Left cardiac atrium (tissue), 4 donors: ENCODE measurements at regions not wholly inside any gene's neighbourhood (a gene's known extent, or its start where the extent isn't known, plus 50 kb on each side); places are given as distances from the start of the nearest gene placed in this dataset.
A peak's percentile ranks its signal among the peaks of the same experiment; 100 is the strongest.

Experiments used
- ATAC-seq, 2 donors: fragments of 200-7000 bp; cut with Tn5 transposase; one replicate each; pipeline ENCODE4 v1.9.1; 2020; ENCODE audit warnings: mild to moderate bottlenecking in 2 of 2, moderate library complexity in 2 of 2
- DNase-seq: peaks from one replicate; pipeline ENCODE4 v3.0.0-alpha.2; 2020
- intact Hi-C, 2 donors: fragments of 100-400 bp; cut with DNase I; formaldehyde crosslinking; loops; one replicate each; pipeline versions ENCODE4 v1.14.1 to v1.15.1; 2022 to 2023
- donor health status: DM: no; HTN: yes; CAD: no.
- donor health status: DM: no; HTN: yes; CAD: no; lungs with severe emphysema.
- donor health status: DM: yes; HTN: yes; CAD: no.
- donor health status: Dilated cardiomyopathy.

DNA sequence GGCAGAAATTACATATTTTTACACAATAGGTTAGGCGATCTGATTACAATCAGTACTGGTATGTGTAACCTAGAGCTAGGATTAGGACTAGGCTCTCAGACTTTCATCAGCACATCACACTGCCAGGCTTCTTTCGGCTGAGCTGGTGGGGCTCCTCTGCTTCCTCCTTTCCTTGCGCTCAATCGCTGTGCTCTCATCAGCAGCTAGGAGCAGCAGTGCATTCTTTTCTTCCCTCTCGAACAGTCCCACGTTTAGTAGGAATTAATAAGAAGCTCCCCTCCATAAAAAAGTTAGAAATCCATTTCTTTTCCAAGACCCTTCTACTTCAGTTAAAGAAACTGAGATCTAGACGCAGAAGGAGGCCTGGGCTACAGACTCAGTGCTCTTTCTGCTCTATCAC lies 350.4 kb downstream of the SPRY1 start:
- no peak for ATAC-seq
- DNase-seq = no peak
- intact Hi-C loops = no loop called here

DNA sequence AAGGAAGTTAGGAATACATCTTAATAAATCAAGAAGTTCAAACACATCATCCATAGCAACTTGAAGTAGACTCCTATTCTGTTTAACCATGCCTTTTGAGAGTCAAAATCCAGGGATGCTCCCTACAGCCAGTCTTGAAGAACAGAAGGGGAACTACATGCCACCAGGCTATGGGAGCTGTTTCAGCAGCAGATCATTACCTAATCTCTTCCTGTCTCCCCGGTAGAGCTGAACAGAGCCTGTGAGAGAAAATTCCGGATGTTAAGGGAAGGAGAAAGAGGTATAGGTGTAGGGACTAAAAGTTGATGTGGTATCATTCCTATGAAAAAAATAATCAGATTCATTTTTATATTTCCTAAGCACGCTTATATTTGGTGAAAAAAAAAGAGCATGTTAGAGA lies 352.2 kb downstream of the SPRY1 start:
- DNase-seq (no peak), ATAC-seq (no peak)
- intact Hi-C loops = no loop called here

DNA sequence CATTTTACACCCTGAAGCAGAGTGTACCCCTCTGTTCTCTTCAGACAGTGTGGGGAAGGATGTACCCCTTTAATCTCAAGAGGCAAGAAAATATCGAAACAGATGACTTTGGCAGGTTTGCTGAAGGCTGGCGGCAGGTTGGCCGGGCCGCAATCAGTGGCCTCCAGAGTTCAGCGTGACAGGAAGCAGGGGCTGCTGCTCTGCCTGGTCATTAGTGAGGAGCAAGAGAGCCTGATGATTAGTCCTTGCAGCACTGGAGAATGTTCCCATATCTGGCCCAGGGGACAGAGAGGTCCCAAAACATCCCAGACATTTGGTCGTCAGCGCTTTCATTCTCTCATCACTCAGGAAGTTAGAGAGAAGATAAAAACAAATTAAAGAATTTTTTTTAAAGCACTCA lies 352.8 kb downstream of the SPRY1 start:
- peak; percentile 53 to 88 for ATAC-seq
- intact Hi-C loops = no loop called here

DNA sequence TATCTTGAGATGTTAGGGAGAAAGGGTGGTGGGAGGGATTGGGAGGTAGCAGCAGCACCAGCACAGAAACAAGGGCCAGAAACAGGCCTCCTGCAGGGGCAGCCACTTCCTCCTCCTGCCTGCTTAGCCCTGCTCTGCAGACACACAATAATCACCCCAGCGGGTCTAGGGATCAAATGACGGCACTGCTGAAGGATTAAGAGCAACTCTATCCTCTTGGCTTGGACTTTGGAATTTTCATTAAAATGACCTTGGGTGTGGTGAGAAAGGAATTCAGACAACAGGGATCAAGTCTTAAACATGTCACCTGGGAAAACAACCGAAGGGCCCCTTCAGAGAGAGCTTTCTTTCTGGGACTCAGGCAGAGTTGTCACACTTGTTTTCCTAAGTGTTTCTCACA lies 353.4 kb downstream of the SPRY1 start:
- ATAC-seq (peak in 1 of 2 donors; percentile 28), DNase-seq (no peak)
- intact Hi-C loops = no loop called here

More for the DNA sequence above, 352.8 kb downstream of the SPRY1 start:
- DNase-seq = peak; percentile 45

DNA sequence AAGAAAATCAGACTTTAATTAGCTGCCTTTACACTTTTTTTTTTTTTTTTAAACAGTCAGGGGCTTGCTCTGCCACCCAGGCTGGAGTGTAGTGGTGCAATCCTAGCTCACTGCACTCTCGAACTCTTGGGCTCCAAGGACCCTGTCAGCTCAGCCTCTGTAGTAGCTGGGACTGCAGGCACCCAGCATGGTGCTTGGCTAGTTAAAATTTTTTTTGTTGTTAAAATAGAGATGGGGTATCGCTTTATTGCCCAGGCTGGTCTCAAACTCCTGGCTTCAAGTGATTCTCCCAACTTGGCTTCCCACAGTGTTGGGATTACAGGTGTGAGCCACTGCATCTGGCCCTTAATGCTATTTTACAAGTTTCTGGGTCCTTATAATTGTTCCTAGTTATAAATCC lies 359.1 kb downstream of the SPRY1 start:
- no peak for DNase-seq
- ATAC-seq = no peak
- intact Hi-C loops = no loop called here

DNA sequence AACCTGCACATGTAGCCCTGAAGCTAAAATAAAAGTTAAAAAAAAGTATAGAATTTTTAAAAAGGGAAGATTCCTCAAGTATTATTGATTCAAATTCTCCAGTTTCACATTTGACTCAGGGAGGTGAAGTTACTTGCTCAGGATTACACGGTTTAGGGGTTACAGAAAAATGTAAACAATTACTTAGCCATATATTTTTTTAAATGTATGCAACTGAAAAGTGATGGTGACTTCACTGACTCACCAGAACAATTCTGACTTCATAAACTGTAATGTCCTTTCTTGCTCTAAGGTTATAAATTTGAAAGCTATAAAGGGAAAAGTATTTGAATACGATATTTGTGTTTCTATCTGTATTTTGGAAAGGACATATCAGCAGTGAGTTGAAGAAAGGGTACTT lies 371.2 kb downstream of the SPRY1 start:
- no peak for ATAC-seq

DNA sequence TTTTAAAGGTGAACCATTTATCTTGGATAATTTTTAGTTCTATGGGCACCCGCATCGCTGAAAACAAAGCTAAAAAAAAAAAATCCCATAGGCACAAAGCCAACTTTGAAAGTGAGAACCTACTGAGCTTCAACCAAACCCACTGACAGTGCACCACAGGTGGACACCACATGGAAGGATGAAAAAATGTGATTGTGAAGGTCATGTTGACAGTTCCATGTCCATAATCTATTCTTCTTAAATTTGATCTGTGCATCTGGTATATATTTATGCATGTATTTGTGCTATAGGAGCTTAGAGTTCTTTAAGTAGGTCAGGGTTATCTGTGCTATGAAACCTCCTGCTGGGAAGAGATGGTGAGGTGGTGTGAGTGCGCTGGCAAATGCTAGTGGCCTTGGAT lies 374.3 kb downstream of the SPRY1 start:
- intact Hi-C loops = loop anchor here (5.0 kb wide), 2 partner anchors 341 to 491 kb away; no protein-coding TSS in a partner anchor
- no peak for DNase-seq
- no peak for ATAC-seq

More for the DNA sequence above, 371.2 kb downstream of the SPRY1 start:
- DNase-seq = no peak
- intact Hi-C loops = no loop called here

DNA sequence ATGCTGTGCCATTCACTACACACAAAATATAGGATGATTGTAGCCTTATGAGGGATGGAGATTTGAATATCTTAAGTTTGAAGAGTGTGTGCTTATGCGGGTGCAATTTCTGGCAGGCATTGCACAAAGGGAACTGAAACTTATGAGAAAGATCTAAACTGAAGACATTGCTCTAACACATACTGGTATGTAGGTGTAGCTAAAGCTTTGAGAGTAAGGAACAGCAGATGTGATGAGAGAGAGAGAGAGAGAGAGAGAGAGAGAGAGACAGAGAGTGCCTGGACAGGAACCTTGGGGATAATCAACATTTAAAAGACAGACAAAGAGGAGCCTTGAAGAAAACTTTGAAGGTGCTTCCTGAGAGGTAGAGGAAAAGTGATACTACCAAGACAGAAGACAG lies 379.7 kb downstream of the SPRY1 start:
- DNase-seq = no peak
- no peak for ATAC-seq
- intact Hi-C loops = no loop called here

DNA sequence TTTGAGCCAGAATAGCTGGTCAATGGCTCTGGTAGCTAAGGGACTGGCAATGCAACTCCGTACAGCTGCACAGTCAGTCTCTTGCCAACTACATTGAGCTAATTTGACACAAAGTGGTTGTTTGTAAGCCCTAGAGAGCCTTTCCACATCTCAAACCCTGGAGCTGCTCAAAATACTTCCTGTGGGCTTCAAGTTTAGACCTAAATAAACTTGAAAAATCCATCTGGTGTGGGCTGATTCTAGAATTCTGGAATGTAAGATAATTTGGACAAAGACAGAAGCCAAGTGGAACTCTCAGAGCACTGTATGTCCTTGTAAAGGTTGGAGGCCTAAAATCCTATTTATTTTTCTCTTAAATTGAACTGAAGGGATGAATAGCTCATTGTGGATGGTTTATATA lies 380.8 kb downstream of the SPRY1 start:
- ATAC-seq = peak; percentile 92 to 96
- intact Hi-C loops = no loop called here
- peak; percentile 31 for DNase-seq

DNA sequence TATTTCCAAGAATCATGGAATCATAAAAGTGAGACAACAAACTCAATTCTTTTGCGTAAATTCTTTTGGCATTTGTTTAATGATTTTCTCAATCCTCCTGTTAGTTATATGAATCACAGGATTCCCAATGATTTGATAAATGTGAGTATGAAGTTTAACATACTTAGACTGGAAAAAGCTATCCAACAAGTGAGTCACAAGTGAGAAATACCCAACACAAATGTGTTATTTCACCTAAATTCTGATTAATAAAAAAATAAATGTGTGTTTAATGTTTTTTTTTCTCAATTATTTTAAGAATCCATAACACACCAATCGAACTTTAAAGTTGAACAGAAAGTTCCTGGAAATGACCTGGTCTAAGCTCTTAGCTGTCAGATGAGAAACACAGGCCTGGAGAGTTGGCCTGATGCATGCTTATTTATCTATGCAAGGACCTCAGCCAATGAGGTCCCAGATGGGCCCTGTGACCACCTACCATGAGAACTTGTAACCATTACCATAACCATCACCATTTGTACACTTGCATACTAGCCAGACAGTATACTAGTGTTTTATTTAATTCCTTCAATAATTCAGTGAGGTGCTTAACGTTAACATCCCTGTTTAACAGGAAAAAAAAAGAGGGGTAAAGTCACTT lies 386.7 kb downstream of the SPRY1 start:
- DNase-seq (peak; percentile 23), ATAC-seq (peak in 1 of 2 donors; percentile 23)
- intact Hi-C loops = no loop called here

DNA sequence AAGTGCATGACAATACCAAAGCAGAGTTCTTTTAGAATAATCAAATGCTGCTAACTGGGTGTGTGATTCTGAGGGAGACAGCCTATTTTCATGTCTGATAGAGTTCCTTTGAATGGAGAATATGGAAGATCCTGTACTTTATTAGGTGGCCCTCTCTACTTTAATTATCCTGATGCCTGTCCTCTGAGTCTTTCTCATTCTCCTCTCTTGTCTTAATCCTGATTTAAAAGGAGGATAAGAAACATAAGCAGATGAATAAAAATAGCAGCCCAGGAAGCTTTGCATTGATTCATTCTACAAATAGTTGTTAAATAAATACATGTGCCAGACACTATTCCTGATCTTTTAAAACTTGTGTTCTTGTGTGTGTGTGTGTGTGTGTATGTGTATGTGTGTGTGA lies 387.3 kb downstream of the SPRY1 start:
- intact Hi-C loops = no loop called here
- no peak for DNase-seq
- ATAC-seq = no peak

DNA sequence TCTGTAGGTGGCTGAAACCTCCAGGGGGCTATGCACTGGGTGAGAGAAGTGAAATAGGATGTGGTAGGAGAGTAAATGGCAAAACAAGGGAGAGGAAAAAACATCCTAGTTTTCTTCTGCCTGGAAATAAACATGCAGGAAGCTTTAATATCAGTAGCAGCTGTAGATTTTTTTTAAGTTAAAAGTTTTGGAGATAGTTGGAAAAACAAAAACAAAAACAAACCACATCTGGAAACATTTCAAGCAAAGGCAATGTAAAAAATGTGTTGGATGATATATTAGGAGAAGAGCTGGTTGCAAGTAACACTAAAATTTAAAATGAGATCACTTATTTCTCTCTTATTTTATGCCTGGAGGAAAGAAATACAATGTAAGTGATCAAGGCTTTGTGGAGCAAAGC lies 388.0 kb downstream of the SPRY1 start:
- DNase-seq (no peak), ATAC-seq (no peak)
- intact Hi-C loops = loop anchor here in 1 of 2 donors (5.0 kb wide), 1 partner anchor 43 kb away; no protein-coding TSS in a partner anchor

DNA sequence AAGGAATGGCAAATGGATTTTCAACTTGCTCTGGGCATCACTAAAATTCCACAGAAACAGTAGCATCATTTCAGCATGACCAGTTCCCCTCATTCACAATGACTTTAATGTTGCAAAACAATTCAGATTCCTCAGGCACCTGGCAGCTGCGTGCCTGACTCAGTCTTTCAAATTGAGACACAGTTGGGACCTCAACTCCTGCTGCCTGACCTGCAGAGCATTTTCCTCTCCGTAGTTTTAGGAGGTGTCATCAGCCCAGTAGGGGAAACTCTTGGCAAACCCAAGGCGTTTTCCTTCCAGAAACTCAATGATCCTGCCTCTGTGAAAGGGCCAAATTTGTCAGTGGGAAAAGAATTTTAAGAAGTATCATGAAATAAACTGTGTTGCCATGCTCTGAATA lies 388.9 kb downstream of the SPRY1 start:
- DNase-seq (peak; percentile 63), ATAC-seq (peak; percentile 75 to 82)
- intact Hi-C loops = loop anchor here in 1 of 2 donors (5.0 kb wide), 1 partner anchor 42 kb away; no protein-coding TSS in a partner anchor

DNA sequence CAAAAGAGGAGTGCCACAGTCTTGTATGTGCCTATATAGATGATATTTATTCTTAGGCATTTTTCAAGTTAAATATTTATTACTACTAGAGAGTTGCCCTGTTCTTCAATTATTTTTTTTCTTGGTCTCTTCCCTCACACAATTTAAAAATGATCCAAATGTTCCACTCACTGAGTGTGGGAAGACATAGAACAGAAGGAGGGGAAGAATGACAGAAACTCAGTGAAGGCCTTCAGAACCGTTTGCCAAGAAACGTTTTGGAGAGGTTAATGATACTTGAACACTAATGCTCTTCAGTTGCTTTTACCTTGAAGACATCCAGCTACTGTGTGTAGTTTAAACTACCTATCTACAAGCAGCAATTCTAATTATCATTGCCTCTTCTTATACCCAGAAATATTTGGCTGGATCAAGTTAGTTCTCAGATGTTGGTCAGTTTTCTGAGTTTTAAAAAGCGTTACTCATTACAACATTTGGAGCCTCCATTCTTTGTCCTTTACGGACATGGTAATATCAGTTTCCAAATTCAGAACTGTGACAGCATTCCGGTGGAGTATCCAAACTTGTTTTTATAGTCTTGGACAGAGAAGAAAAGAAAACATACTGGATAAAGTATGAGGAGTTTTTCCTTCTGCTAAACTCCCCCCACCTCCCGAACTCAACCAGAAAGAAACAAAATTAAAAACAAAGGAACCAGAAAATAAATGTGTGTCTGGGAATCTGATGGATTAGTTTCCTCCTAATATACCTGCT lies 389.7 kb downstream of the SPRY1 start:
- DNase-seq = no peak
- ATAC-seq = peak; percentile 52 to 58
- intact Hi-C loops = loop anchor here in 1 of 2 donors (5.0 kb wide), 1 partner anchor 41 kb away; no protein-coding TSS in a partner anchor

DNA sequence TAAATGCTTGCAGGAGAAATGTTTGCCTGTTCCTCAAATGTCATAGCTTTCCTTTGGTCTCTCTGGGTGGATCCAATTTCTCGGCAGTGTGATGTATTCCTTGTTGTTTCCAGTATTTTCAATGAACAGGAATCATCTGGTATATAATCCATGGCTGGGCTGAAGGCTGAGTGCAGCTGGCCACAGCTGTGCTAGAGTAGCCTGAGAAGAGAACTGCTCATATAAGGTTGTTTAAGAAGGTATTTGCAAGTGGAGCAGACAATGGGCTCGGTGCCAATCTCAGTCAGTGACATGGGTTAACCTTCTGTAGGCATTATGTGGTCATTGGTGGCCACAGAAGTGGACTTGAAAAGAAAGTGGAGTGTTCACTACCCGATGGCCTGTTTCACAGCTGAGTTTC lies 390.3 kb downstream of the SPRY1 start:
- DNase-seq (peak; percentile 58), ATAC-seq (peak; percentile 50 to 73)
- intact Hi-C loops = loop anchor here in 1 of 2 donors (5.0 kb wide), 1 partner anchor 40 kb away; no protein-coding TSS in a partner anchor

DNA sequence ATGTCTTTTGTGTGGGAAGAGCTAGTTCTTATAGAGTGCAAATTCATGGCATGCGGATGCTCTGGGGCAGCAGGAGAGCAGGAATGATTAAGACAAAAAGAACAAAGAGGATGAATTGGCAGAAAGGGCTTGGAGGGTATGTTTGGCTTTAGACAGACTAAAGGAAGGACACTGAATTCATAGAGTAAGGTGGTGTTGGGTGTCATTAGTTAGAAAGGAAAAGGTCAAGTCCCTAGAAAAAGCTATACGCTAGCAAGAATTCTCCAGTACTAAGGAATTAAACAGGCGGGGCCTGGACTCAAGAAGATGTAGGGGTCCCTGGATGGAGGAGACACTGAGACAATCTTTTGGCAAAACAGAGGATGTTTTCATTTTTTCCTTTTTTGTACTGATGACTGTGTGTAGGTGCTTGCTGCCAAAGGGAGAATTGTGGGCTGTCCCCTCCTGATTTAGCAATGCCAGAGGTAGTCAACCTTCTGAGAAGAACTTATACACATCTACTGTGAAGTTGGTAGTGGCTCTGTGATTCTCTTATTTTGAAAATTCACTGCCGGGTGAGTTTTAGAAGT lies 391.0 kb downstream of the SPRY1 start:
- ATAC-seq (peak in 1 of 2 donors; percentile 23), DNase-seq (no peak)
- intact Hi-C loops = loop anchor here in 1 of 2 donors (5.0 kb wide), 1 partner anchor 40 kb away; no protein-coding TSS in a partner anchor

DNA sequence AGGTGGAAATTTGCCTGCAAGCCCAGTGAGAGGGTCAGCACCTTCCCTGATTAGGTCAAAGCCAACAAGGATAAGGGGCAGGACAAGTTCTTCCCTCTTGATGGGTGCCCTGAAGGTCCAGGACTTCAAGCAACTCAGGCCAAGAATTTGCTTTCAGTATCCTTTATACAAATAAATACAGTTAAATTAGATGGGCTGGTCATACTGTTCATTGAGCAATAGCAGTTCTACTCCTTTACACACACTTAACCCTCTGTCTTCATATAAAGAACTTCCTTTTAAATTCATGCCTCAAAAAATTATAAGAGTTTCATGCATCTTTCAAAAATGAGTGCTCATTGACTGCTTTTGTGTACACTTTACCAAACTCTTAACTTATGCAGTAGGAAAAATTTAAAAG lies 392.0 kb downstream of the SPRY1 start:
- ATAC-seq = no peak
- intact Hi-C loops = loop anchor here in 1 of 2 donors (5.0 kb wide), 1 partner anchor 39 kb away; no protein-coding TSS in a partner anchor
- no peak for DNase-seq

DNA sequence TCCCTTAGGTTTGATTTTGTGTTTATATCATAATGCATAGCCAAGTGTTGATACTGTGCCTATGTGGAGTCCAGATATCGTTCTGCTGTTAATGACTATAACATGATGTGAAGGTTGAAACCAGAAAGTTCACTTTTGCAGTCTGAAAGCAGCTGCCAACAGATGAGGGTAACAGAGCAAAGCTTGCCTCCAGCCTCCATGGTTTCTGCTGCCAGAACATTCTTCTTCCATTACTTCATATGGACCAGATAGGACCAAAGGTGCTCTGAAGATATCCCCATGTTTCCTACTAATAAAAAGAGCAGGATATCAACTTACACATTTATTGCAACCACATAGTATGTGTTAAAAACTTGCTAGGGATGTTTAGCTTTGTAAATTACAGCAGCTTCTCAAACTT lies 394.1 kb downstream of the SPRY1 start:
- ATAC-seq (no peak), DNase-seq (no peak)
- intact Hi-C loops = no loop called here

DNA sequence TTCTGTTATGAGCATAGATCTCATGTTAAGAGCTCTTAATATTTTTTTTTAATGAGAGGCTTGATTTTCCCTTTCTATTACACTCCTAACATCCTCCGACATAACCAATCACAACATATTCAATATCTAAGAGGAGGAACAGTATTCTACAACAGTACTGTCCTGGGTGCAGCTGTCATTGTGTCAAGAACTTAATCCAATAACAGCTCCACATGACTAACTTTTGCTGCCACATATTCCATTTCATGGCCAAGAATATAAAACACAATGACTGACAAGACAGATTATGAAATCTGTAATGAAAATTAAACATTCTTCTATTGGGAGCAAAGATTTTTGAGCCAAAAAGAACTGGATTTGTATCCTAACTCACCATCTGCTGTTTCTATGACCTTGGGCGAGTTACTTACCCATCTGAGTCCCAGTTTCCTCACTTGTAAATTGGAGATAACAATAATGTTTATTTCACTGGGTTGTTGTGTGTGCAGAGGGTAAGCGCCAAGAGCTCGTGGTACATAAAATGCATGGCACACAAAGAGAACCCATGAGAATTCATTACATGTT lies 405.6 kb downstream of the SPRY1 start:
- ATAC-seq = peak; percentile 38
- intact Hi-C loops = no loop called here
- DNase-seq = no peak

DNA sequence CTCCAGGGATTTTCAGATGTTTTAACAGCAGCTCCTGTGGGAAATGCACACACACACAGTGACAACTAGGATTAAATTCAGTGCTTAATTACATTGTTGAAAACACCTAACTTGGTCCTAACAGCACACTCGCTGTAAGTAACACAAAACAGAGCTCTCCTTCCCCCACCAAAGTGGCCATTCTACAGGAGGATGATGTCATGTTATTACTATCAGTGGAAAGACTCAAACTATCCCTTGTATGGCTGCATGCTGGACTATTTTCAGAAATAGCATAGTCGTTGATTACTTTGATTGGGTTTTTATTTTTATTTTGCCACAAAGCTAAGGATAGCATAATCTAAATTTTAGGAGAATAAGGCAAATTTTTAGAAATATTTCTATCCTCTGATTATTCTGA lies 406.3 kb downstream of the SPRY1 start:
- DNase-seq = no peak
- intact Hi-C loops = no loop called here
- ATAC-seq = peak in 1 of 2 donors; percentile 45
